Panc1 (cell line): ENCODE measurements at regions not wholly inside any gene's neighbourhood (a gene's known extent, or its start where the extent isn't known, plus 50 kb on each side); places are given as distances from the start of the nearest gene placed in this dataset.

Experiments used
- ATAC-seq: fragments of 200-7000 bp; cut with Tn5 transposase; 2 replicates; pipeline ENCODE4 v1.9.1; 2020; ENCODE audit warnings: mild to moderate bottlenecking, moderate library complexity
- BruUV-seq: library from RNA; stranded (reverse); fragments of 400-500 nt; replicated peaks from 2 replicates; lab custom pipeline; 2021; lab: Mats Ljungman, UMichigan
- CTCF ChIA-PET: fragments of 300-600 bp; sonication (Branson Sonifier 250); formaldehyde crosslinking; loops from one replicate; lab custom pipeline; 2022; ENCODE audit warnings: antibody characterized with exemption; lab: Charles Lee
- POLR2A ChIA-PET: fragments of 300-600 bp; sonication (Branson Sonifier 250); formaldehyde crosslinking; loops from one replicate; lab custom pipeline; 2022; ENCODE audit warnings: antibody characterized with exemption; lab: Charles Lee
- DNase-seq: peaks from one replicate; pipeline ENCODE4 v3.0.0-alpha.2; 2010; ENCODE audit warnings: low read depth, low spot score
- H3K27ac ChIP-seq: 2 replicates; pipeline ENCODE4 v1.5.1; 2011; ENCODE audit warnings: mild to moderate bottlenecking, low read length, inconsistent platforms
- H3K27me3 ChIP-seq: fragments of 200-500 bp; sonication (Bioruptor generic); 2 replicates; pipeline ENCODE4 v1.6.0; 2014; ENCODE audit warnings: low read length, inconsistent platforms; ENCODE audit not compliant: control insufficient read depth, insufficient read depth
- H3K36me3 ChIP-seq: fragments of 200-500 bp; sonication (Bioruptor generic); 2 replicates; pipeline ENCODE4 v1.5.1; 2014; ENCODE audit warnings: inconsistent platforms, mild to moderate bottlenecking, low read length, moderate library complexity; ENCODE audit not compliant: control insufficient read depth, insufficient read depth
- H3K4me1 ChIP-seq: 2 replicates; pipeline ENCODE4 v1.5.1; 2011; ENCODE audit warnings: inconsistent platforms, mild to moderate bottlenecking, low read length, moderate library complexity; ENCODE audit not compliant: control insufficient read depth, insufficient read depth
- H3K4me3 ChIP-seq, 2 experiments: 2 replicates each; pipeline ENCODE4 v1.5.1; 2011 to 2012; ENCODE audit warnings: low read depth in 2 of 2, low read length in 2 of 2, mild to moderate bottlenecking in 2 of 2, inconsistent platforms in 1 of 2, moderate library complexity in 1 of 2
- H3K9me3 ChIP-seq: fragments of 200-500 bp; sonication (Bioruptor generic); 2 replicates; pipeline ENCODE4 v1.5.1; 2014; ENCODE audit warnings: low read depth, mild to moderate bottlenecking, inconsistent platforms, low read length, moderate library complexity; ENCODE audit not compliant: control insufficient read depth, insufficient read depth
- CTCF ChIP-seq: fragments of 450-650 bp; IDR thresholded peaks from 2 replicates; pipeline ENCODE4 v1.5.1; 2017; ENCODE audit warnings: mild to moderate bottlenecking
- POLR2AphosphoS5 ChIP-seq: IDR thresholded peaks from 2 replicates; pipeline ENCODE4 v1.6.1; 2012; ENCODE audit warnings: mild to moderate bottlenecking, low read depth, low read length, moderate library complexity
- SIN3A ChIP-seq: IDR thresholded peaks from 2 replicates; pipeline ENCODE4 v1.6.1; 2012; ENCODE audit warnings: low read depth, mild to moderate bottlenecking, low read length, moderate library complexity, borderline replicate concordance; ENCODE audit not compliant: insufficient read depth
- TCF7L2 ChIP-seq: IDR thresholded peaks from 2 replicates; pipeline ENCODE4 v1.6.1; 2011; ENCODE audit warnings: mild to moderate bottlenecking, low read depth, low read length, inconsistent platforms
- in situ Hi-C: cut with HindIII; loops from 2 replicates; pipeline ENCODE4 v1.10.0; 2016; ENCODE audit warnings: low sequenced_read_pairs, low pct_unique_long_range_greater_than_20kb
- intact Hi-C: fragments of 100-400 bp; cut with micrococcal nuclease; formaldehyde crosslinking; loops from one replicate; pipeline ENCODE4 v1.10.0; 2022; ENCODE audit not compliant: unreplicated experiment
- TF ChIP-seq, protein P1 (sequence below), 2 experiments: IDR thresholded peaks; 2 replicates each; pipeline ENCODE4 v1.6.1; 2011 to 2012; ENCODE audit warnings: low read depth in 2 of 2, control low read depth in 1 of 2, low read length in 1 of 2, mild to moderate bottlenecking in 1 of 2, moderate library complexity in 1 of 2; ENCODE audit not compliant: insufficient read depth in 1 of 2

GRCh38 chr6:159389695-159390094, 220.5 kb downstream of the FNDC1 start:
- DNase-seq, result no peak
- POLR2A ChIA-PET, result no interaction called here
- in situ Hi-C loops, result no loop called here
- CTCF ChIA-PET, result no interaction called here
- no peaks in the 10 kb centered on the region for H3K36me3 ChIP-seq
- peaks cover 9% of the 10 kb centered on the region for H3K27me3 ChIP-seq
- TF ChIP-seq POLR2AphosphoS5 (no peak), SIN3A (no peak), TCF7L2 (no peak), CTCF (no peak)
- TF ChIP-seq, protein P1, sequence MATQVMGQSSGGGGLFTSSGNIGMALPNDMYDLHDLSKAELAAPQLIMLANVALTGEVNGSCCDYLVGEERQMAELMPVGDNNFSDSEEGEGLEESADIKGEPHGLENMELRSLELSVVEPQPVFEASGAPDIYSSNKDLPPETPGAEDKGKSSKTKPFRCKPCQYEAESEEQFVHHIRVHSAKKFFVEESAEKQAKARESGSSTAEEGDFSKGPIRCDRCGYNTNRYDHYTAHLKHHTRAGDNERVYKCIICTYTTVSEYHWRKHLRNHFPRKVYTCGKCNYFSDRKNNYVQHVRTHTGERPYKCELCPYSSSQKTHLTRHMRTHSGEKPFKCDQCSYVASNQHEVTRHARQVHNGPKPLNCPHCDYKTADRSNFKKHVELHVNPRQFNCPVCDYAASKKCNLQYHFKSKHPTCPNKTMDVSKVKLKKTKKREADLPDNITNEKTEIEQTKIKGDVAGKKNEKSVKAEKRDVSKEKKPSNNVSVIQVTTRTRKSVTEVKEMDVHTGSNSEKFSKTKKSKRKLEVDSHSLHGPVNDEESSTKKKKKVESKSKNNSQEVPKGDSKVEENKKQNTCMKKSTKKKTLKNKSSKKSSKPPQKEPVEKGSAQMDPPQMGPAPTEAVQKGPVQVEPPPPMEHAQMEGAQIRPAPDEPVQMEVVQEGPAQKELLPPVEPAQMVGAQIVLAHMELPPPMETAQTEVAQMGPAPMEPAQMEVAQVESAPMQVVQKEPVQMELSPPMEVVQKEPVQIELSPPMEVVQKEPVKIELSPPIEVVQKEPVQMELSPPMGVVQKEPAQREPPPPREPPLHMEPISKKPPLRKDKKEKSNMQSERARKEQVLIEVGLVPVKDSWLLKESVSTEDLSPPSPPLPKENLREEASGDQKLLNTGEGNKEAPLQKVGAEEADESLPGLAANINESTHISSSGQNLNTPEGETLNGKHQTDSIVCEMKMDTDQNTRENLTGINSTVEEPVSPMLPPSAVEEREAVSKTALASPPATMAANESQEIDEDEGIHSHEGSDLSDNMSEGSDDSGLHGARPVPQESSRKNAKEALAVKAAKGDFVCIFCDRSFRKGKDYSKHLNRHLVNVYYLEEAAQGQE (IDR thresholded peaks at IDR 0.05; ENCODE audit: insufficient read depth in 1 of 2, low read depth in 2 of 2, low read length in 1 of 2), result no peak
- no TSS peak for BruUV-seq
- H3K9me3 ChIP-seq, result no peaks in the 10 kb centered on the region
- H3K4me3 ChIP-seq, result no peak overlapping the region
- no peak for ATAC-seq
- intact Hi-C loops, result no loop called here
- no peaks in the 10 kb centered on the region for H3K4me1 ChIP-seq
- no peak overlapping the region for H3K27ac ChIP-seq

GRCh38 chr6:159380114-159380513, 210.9 kb downstream of the FNDC1 start:
- peaks cover 12% of the 10 kb centered on the region for H3K27me3 ChIP-seq
- POLR2A ChIA-PET, result no interaction called here

More at GRCh38 chr6:159380114-159380513, 210.9 kb downstream of the FNDC1 start:
- intact Hi-C loops (no loop called here), in situ Hi-C loops (no loop called here)
- Histone ChIP-seq H3K36me3 (no peaks in the 10 kb centered on the region), H3K4me1 (no peaks in the 10 kb centered on the region), H3K4me3 (no peak overlapping the region), H3K9me3 (no peaks in the 10 kb centered on the region), H3K27ac (no peak overlapping the region)
- BruUV-seq, result no TSS peak
- ATAC-seq, result no peak
- CTCF ChIA-PET, result no interaction called here
- no peak for DNase-seq
- TF ChIP-seq TCF7L2 (no peak), CTCF (no peak), SIN3A (no peak), POLR2AphosphoS5 (no peak)
- TF ChIP-seq, protein P1 (IDR thresholded peaks at IDR 0.05; ENCODE audit: insufficient read depth in 1 of 2, low read depth in 2 of 2, low read length in 1 of 2), result no peak
